ENCODE measurements at regions not wholly inside any gene's neighbourhood (a gene's known extent, or its start where the extent isn't known, plus 50 kb on each side); places are given as distances from the start of the nearest gene placed in this dataset.

GRCh38 chr7:145168879-145169278 is 333.0 kb upstream of the TPK1 start:
- TF ChIP-seq CTCF (IDR thresholded peaks at IDR 0.05; ENCODE audit: low read depth, low read length) (no peak), EZH2phosphoT487 (IDR thresholded peaks at IDR 0.05; ENCODE audit: low read depth) (no peak)
